Suprapubic skin (tissue), 4 donors: ENCODE measurements at regions not wholly inside any gene's neighbourhood (a gene's known extent, or its start where the extent isn't known, plus 50 kb on each side); places are given as distances from the start of the nearest gene placed in this dataset.

Experiments
- POLR2A ChIP-seq, 2 donors: fragments of 450-650 bp; IDR thresholded peaks; one replicate each; pipeline ENCODE4 v1.6.1; 2017; ENCODE audit warnings: antibody characterized with exemption in 2 of 2, mild to moderate bottlenecking in 2 of 2, moderate library complexity in 2 of 2
- POLR2AphosphoS5 ChIP-seq, 3 donors: sonication (generic); formaldehyde crosslinking; IDR thresholded peaks; one replicate each; pipeline ENCODE4 v1.6.1; 2017; ENCODE audit warnings: antibody characterized with exemption in 3 of 3
- TF ChIP-seq, protein P1 (sequence below), 2 donors: fragments of 200-600 bp in 1 of 2; fragments of 450-650 bp in 1 of 2; sonication (generic) in 1 of 2; IDR thresholded peaks; one replicate each; pipeline ENCODE4 v1.5.1; 2016 to 2019; ENCODE audit warnings: antibody characterized with exemption in 2 of 2, mild to moderate bottlenecking in 1 of 2, moderate library complexity in 1 of 2

DNA sequence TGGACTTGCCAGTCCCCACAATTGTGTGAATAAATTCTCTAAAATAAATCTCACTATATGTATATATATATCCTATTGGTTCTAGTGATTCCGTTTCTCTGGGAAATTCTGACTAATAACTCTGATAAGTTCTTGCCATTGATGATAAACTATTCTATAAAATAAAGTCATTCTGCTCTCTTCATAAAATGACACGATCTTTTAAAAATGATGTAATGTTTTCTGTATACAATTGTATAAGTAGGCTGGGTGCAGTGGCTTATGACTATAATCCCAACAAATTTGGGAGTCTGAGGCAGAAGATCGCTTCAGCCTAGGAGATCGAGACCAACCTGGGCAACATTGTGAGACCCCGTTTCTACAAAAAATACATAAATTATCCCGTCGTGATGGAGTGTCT, 541.0 kb upstream of the ADGRL4 start:
- TF ChIP-seq, protein P1, sequence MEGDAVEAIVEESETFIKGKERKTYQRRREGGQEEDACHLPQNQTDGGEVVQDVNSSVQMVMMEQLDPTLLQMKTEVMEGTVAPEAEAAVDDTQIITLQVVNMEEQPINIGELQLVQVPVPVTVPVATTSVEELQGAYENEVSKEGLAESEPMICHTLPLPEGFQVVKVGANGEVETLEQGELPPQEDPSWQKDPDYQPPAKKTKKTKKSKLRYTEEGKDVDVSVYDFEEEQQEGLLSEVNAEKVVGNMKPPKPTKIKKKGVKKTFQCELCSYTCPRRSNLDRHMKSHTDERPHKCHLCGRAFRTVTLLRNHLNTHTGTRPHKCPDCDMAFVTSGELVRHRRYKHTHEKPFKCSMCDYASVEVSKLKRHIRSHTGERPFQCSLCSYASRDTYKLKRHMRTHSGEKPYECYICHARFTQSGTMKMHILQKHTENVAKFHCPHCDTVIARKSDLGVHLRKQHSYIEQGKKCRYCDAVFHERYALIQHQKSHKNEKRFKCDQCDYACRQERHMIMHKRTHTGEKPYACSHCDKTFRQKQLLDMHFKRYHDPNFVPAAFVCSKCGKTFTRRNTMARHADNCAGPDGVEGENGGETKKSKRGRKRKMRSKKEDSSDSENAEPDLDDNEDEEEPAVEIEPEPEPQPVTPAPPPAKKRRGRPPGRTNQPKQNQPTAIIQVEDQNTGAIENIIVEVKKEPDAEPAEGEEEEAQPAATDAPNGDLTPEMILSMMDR (IDR thresholded peaks at IDR 0.05): no peak
- TF ChIP-seq POLR2AphosphoS5 (IDR thresholded peaks at IDR 0.05) (no peak), POLR2A (IDR thresholded peaks at IDR 0.05) (no peak)
